GM21737 (cell line): ENCODE measurements at regions not wholly inside any gene's neighbourhood (a gene's known extent, or its start where the extent isn't known, plus 50 kb on each side); places are given as distances from the start of the nearest gene placed in this dataset.
"Not testable (repeated sequence)": the region's sequence is repeated elsewhere in the genome, so short reads cannot be mapped to it uniquely, and the experiment has no call there.

Experiments used
- ATAC-seq: cut with Tn5 transposase; IDR thresholded peaks from one replicate; pipeline ENCODE4 v1.9.1; 2021; ENCODE audit warnings: mild to moderate bottlenecking, moderate library complexity; ENCODE audit not compliant: unreplicated experiment

DNA sequence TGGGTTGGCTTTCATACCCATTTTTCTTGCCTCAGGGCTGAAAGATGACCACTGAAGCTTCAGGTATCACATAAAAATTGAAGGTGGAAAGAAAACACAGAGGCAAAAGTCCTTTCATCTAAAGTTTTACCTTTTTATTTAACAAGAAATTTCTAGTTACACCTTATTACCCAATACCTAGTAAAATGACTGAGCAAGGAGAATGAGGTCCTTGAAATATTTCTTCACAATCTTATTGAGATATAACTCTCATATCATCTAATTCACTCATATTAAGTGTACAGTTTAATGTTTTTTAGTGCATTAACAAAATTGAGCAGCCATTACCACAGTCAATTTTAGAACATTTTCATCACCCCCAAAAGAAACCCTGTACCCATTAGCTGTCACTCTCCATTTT is 112.9 kb upstream of the ADTRP start:
- ATAC-seq: no peak

DNA sequence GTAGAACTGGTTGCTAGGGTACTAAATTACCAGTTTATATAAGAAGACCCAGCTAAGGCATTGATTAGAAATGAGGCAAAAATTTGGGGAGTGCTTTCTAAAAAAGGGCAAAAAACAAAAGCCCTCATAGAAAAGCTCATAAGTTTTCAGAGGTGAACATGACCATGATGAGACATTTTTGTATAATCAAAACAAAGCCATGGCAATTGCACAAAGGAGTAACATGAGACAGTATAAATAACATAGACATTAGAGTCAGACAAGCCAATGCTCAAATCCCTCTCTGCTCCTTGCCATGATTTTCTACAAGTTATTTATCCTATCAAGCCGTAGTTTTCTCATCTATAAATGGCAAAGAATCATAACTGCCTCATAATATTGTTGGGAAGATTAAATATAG is 112.2 kb upstream of the ADTRP start:
- no peak for ATAC-seq

DNA sequence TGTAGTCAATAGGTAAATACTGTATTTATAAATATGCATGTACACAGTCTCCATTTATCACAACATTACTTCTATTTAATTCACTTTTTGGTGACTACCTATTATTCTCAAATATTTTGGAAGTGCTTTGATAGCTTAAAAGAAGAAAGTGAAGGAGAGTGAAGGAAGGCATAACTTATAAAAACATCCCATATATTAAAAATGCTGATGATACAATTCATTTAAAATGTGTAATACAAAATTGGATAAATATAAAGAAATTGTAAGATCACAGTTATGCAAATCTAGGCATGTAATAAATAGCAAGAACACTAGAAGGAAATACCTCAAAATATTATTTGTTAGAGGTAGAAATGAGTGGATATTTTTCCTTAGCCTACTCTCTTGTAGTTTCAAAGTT is 111.6 kb upstream of the ADTRP start:
- ATAC-seq: no peak

- no peak for ATAC-seq
These were observed 111.0 kb upstream of the ADTRP start for GRCh38 chr6:11889572-11889971.

DNA sequence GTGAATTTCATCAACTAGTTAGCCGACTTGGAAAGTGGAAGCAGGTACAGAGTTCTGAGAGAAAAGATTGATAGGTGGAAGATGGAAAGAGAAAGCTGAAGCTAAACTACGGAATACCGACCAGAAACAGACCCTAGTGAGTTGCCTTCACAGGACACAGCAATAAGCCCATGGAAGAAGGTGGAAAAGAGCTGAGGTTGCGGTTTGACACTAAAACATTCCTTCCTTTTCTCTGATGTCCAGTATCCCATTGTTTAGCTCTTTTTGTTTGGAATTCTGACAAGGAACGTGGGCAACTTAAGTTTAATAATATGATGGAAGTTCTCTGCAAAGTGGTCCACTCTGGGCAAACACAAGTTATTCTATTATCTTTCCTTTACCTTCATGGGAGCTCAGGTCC is 110.1 kb upstream of the ADTRP start:
- no peak for ATAC-seq

DNA sequence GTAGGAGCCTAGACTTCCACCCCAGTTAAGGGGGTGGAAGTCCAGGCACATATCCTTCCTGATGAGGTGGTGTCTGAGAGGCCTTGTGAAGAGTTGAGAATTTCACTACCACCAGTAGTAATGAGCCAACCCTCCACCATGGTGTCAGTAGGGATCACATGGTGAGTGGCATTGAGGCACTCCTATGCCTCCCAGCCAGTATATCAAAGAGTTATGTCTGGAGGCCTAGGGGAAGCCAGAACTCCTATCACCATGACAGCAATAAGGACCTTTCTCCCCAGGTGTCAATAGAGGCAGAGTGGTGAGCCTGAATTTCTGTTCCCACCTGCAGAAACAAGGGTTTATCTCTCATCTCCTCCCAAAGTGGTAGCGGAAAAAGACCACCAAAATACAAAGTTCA is 106.6 kb upstream of the ADTRP start:
- no peak for ATAC-seq

DNA sequence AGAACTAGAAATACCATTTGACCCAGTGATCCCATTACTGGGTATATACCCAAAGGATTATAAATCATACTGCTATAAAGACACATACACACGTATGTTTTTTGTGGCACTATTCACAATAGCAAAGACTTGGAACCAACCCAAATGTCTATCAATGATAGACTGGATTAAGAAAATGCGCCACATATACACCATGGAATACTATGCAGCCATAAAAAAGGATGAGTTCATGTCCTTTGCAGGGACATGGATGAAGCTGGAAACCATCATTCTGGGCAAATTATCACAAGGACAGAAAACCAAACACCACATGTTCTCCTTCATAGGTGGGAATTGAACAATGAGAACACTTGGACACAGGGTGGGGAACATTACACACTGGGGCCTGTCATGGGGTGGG is 104.9 kb upstream of the ADTRP start:
- not testable (repeated sequence) for ATAC-seq

DNA sequence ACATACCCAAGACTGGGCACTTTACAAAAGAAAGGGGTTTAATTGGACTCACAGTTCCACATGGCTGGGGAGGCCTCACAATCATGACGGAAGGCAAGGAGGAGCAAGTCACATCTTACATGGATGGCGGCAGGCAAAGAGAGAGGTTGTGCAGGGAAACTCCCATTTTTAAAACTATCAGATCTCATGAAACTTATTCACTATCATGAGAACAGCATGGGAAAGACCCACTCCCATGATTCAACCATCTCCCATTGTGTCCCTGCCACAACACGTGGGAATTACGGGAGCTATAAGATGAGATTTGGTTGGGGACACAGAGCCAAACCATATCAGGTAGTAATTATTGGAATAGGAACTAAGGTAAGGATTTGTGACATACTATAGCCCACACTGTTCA is 101.6 kb upstream of the ADTRP start:
- not testable (repeated sequence) for ATAC-seq

DNA sequence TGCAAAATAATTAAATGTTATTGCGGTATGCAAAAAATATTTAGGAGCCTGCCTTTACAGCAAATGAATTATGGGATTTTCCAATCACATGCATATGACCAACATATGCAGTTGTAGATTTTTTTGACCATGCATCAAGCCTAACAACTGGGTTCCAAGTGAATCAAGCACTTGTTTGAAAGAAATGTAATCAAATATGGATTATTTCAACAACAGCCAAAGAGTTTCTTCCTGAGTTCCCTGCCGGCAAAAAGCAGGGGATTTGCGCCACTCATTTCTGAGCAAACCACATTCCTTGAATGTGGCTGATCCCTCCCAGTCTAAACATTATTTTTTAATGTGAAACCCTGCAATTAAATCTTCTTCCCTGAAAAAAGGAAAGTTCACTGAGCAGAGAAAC is 100.1 kb upstream of the ADTRP start:
- no peak for ATAC-seq

DNA sequence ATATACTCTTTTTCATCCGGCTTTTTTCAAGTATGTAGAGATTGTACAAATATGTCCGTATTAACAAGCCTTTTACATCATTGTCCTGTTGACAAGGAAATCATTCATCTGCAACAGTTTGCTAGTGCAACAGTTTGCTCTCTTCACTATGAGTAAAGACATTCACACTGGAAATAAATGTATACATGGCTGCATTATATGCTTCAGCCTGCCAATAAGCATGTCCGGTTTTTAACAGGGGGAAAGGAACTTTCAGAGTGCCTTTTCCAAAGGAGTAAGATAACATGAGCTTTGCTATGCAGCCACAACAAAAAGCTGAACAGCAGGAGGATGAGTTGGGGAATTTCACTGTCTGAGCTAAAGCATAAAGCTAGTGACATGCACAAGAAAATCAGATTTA is 99.4 kb upstream of the ADTRP start:
- ATAC-seq: no peak

- ATAC-seq: peak; percentile 74
These were observed 98.4 kb upstream of the ADTRP start for GRCh38 chr6:11876934-11877433.

- no peak for ATAC-seq
These were observed 96.9 kb upstream of the ADTRP start for GRCh38 chr6:11875325-11876109.

GRCh38 chr6:11869672-11870340 is 91.2 kb upstream of the ADTRP start:
- no peak for ATAC-seq

GRCh38 chr6:11868392-11868791 is 89.8 kb upstream of the ADTRP start:
- no peak for ATAC-seq

DNA sequence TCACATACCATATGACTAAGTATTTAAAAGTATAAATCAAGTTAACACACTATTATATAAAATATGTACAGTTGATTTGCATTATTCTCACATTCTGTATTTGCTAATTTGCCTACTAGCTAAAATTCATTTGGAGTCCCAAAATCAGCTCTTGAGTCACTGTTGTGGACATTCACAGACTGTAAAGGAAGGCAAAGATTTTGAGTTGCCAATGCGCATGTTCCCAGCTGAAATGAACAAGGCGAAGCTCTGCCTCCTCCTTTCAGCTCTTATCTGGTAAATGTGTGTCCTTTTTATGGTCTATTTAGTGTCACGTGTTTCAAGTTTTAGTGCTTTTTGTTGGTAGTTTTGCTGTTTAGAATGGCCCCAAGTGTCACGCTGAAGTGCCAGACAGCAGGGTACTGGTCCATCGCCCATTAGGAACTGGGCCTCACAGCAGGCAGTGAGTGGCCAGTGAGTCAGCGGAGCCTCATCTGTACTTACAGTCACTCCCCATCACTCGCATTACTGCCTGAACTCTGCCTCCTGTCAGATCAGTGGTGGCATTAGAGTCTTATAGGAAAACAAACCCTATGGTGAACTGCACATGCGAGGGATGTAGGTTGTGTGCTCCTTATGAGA is 87.2 kb upstream of the ADTRP start:
- ATAC-seq: no peak

DNA sequence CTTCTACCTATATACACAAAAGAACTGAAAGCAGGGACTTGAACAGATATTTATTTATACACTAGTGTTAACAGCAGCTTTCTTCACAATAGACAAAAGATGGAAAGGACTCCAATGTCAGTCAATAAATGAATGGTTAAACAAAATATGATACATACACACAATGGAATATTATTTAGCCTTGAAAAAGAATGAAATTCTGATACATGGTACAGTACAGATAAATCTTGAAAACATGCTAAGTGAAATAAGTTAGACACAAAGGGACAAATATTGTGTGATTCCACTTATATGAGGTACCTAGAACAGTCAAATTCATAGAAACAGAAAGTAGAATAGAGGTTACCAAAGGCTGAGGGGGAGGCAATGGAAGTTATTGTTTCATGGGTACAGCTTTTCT is 79.8 kb upstream of the ADTRP start:
- ATAC-seq: no peak

DNA sequence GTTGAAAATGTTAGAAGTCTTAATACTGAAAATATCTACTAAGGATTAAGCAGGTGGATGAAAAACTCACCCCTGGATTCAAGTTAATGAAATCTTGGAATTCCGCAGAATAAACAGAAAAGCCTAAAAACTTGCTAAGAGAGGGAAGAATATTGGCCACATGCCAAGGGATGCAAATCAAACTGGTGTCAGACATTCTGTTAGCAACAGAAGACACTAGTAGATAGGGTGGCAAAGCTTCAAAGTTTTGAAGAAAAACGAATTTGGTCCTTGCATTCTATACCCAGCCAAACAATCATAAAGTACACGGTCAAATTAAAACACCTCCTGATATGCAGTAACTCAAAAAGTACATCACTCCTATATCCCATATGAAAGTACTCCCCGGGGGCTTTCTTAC is 77.1 kb upstream of the ADTRP start:
- ATAC-seq: no peak

DNA sequence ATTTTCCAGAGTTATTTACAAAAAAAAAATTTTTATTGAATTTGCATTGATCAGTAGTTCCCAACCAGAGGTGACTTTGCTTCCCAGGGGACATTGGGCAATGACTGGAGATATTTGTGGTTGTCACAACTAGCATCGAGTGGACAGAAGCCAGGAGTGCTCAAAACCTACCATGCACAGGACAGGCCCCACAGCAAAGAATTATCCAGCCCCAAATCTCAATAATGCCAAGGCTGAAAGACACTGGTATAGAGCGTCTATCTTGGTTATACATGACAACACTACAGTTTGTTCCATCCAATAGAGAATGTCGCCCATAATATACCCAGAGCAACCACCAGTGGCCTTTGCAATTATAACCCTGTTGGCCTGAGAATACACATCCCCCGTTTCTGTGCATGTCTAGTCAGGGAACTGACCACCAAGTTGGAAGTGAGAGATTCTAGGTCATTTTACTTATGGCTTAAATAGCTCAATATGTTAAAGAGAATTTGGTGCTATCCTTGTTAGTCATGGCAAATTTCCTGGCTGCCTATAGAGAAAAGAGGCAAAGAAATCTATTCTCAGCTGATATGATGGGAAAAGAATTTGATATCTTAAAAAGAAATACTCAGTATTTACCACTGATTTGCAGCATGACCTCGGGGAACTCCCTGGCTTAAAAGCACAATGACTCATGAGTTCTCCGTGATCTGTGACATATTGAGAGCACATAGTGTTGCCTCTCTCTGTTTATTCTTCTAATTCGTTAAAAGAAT is 76.0 kb upstream of the ADTRP start:
- no peak for ATAC-seq

GRCh38 chr6:11853678-11854407 is 75.2 kb upstream of the ADTRP start:
- no peak for ATAC-seq

GRCh38 chr6:11852061-11852651 is 73.6 kb upstream of the ADTRP start:
- ATAC-seq: no peak
